DMS53 treated with DMSO at 0.1 percent for 48 hours (cell line): ENCODE measurements at regions not wholly inside any gene's neighbourhood (a gene's known extent, or its start where the extent isn't known, plus 50 kb on each side); places are given as distances from the start of the nearest gene placed in this dataset.
"Not testable (repeated sequence)": the region's sequence is repeated elsewhere in the genome, so short reads cannot be mapped to it uniquely, and the experiment has no call there.

Experiments used
- DNase-seq: peaks from one replicate; lab custom pipeline; 2025; ENCODE audit not compliant: unreplicated experiment; lab: John Stamatoyannopoulos, UW

GRCh38 chr6:113755449-113756289 lies 101.5 kb upstream of the MARCKS start:
- no peak for DNase-seq

GRCh38 chr6:113756290-113756665 lies 100.9 kb upstream of the MARCKS start:
- DNase-seq: no peak

- no peak for DNase-seq
Observed at GRCh38 chr6:113758214-113758613, 98.9 kb upstream of the MARCKS start.

GRCh38 chr6:113758826-113759574 lies 98.1 kb upstream of the MARCKS start:
- no peak for DNase-seq

- DNase-seq: no peak
Observed at GRCh38 chr6:113762641-113763040, 94.5 kb upstream of the MARCKS start.

- no peak for DNase-seq
Observed at GRCh38 chr6:113763311-113763766, 93.8 kb upstream of the MARCKS start.

GRCh38 chr6:113763876-113764275 lies 93.3 kb upstream of the MARCKS start:
- DNase-seq: no peak

- no peak for DNase-seq
Observed at GRCh38 chr6:113765909-113766308, 91.2 kb upstream of the MARCKS start.

GRCh38 chr6:113767985-113768384 lies 89.2 kb upstream of the MARCKS start:
- no peak for DNase-seq

GRCh38 chr6:113772961-113773360 lies 84.2 kb upstream of the MARCKS start:
- no peak for DNase-seq

- DNase-seq: peak; percentile 8
Observed at GRCh38 chr6:113774127-113774825, 82.9 kb upstream of the MARCKS start.

GRCh38 chr6:113776998-113777397 lies 80.1 kb upstream of the MARCKS start:
- DNase-seq: peak; percentile 63

- no peak for DNase-seq
Observed at GRCh38 chr6:113777601-113778000, 79.5 kb upstream of the MARCKS start.

GRCh38 chr6:113779656-113780055 lies 77.5 kb upstream of the MARCKS start:
- DNase-seq: no peak

- DNase-seq: no peak
Observed at GRCh38 chr6:113782636-113783035, 74.5 kb upstream of the MARCKS start.

- DNase-seq: peak; percentile 44
Observed at GRCh38 chr6:113786168-113786567, 71.0 kb upstream of the MARCKS start.

GRCh38 chr6:113788586-113788985 lies 68.6 kb upstream of the MARCKS start:
- DNase-seq: no peak

GRCh38 chr6:113791225-113791624 lies 65.9 kb upstream of the MARCKS start:
- DNase-seq: not testable (repeated sequence)

- not testable (repeated sequence) for DNase-seq
Observed at GRCh38 chr6:113795371-113795770, 61.8 kb upstream of the MARCKS start.

GRCh38 chr6:113796038-113796437 lies 61.1 kb upstream of the MARCKS start:
- no peak for DNase-seq

GRCh38 chr6:113802779-113803178 lies 54.4 kb upstream of the MARCKS start:
- no peak for DNase-seq
